NB4 (cell line): ENCODE measurements at regions not wholly inside any gene's neighbourhood (a gene's known extent, or its start where the extent isn't known, plus 50 kb on each side); places are given as distances from the start of the nearest gene placed in this dataset.

ENCODE experiments used
- CTCF ChIP-seq: IDR thresholded peaks from one replicate; pipeline ENCODE4 v1.5.1; 2012; ENCODE audit warnings: low read depth, low read length
- MYC ChIP-seq: IDR thresholded peaks from 2 replicates; pipeline ENCODE4 v1.6.1; 2011; ENCODE audit warnings: low read depth, low read length

- TF ChIP-seq CTCF = no peak
- no peak for TF ChIP-seq MYC
Measured at GRCh38 chr6:28653876-28654275, 128.2 kb downstream of the GPX5 start.
